BLaER1 (cell line): ENCODE measurements at regions not wholly inside any gene's neighbourhood (a gene's known extent, or its start where the extent isn't known, plus 50 kb on each side); places are given as distances from the start of the nearest gene placed in this dataset.

Source experiments
- H3K27ac ChIP-seq: shearing (Covaris generic); formaldehyde crosslinking; 2 replicates; pipeline ENCODE4 v1.8.1; 2022
- H3K27me3 ChIP-seq: shearing (Covaris generic); formaldehyde crosslinking; 2 replicates; pipeline ENCODE4 v1.8.1; 2022
- H3K36me3 ChIP-seq: shearing (Covaris generic); formaldehyde crosslinking; 2 replicates; pipeline ENCODE4 v1.8.1; 2022
- H3K4me1 ChIP-seq: shearing (Covaris generic); formaldehyde crosslinking; 2 replicates; pipeline ENCODE4 v1.8.1; 2022
- H3K4me2 ChIP-seq: shearing (Covaris generic); formaldehyde crosslinking; 2 replicates; pipeline ENCODE4 v1.8.1; 2022
- H3K4me3 ChIP-seq: shearing (Covaris generic); formaldehyde crosslinking; 2 replicates; pipeline ENCODE4 v1.8.1; 2022
- H3K9ac ChIP-seq: shearing (Covaris generic); formaldehyde crosslinking; 2 replicates; pipeline ENCODE4 v1.8.1; 2022
- H3K9me3 ChIP-seq: shearing (Covaris generic); formaldehyde crosslinking; 2 replicates; pipeline ENCODE4 v1.8.1; 2022
- H4K20me1 ChIP-seq: shearing (Covaris generic); formaldehyde crosslinking; 2 replicates; pipeline ENCODE4 v1.8.1; 2022
- Cebpa-rat ChIP-seq: shearing (Covaris generic); IDR thresholded peaks from 2 replicates; pipeline ENCODE4 v1.8.1; 2022

DNA sequence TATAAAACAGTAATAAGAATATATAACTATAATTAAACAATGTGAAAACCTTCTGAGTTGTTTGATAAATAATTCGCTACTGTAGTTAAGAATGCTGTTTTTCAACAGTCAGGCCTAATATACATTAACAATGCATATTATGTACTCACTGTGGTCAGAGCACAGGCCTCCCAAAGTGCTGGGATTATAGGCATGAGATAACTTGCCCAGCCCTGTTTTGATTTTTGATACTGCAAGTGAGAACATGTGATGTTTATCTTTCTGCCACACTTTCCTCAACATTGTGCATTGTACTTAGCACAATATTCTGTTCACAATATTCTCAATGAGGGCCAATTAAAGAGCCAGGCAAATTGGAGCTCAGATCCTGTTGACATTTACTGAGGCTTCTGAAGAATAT is 274.5 kb upstream of the RARB start:
- TF ChIP-seq Cebpa-rat: no peak
- no peaks in the 10 kb centered on the region for H3K27me3 ChIP-seq
- no peak overlapping the region for H3K4me3 ChIP-seq
- H3K36me3 ChIP-seq: no peaks in the 10 kb centered on the region
- no peaks in the 10 kb centered on the region for H3K4me1 ChIP-seq
- H3K9ac ChIP-seq: no peak overlapping the region
- no peaks in the 10 kb centered on the region for H3K9me3 ChIP-seq
- H3K4me2 ChIP-seq: no peak overlapping the region
- H4K20me1 ChIP-seq: no peaks in the 10 kb centered on the region
- H3K27ac ChIP-seq: no peak overlapping the region

DNA sequence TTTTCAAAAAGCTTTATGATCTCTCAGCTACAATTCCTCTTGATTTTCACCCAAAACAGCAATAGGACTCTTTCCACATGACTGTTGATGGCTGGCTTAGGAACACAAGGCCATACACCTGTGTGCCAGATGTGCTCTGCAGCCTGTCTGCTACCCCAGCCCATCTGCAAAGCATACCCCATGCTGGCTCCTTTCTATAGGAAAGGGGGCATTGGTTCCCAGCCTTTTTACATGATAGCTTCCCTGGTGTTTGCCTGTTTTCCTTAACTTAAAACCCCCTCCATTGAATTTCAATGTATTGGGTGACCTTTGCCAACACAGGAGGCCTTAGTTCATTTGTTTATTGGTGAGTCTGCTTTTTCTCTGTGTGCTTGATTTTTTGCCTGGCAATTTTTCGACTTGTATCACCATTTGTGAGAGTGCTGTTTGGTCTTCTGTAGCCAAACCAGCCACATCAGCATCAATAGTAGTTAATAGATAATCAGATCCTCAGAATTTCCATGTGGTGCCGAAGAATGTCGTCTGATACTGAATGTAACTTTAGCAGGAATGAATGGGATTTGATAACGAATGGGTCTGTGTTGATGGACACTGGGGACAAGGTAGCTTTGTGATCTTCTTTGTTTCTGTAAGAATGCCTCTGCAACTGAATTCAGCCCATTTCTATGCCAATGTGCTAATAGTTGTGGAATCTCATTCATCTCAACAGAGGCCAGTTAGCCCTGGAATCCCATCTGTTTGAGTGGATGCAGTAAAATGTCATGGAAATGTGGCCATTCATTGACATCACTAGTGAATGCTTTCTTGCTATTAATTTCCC is 272.2 kb upstream of the RARB start:
- Histone ChIP-seq H3K27ac (no peak overlapping the region), H4K20me1 (no peaks in the 10 kb centered on the region), H3K4me3 (no peak overlapping the region), H3K36me3 (no peaks in the 10 kb centered on the region), H3K4me2 (no peak overlapping the region), H3K9ac (no peak overlapping the region), H3K4me1 (no peaks in the 10 kb centered on the region), H3K9me3 (no peaks in the 10 kb centered on the region), H3K27me3 (no peaks in the 10 kb centered on the region)
- no peak for TF ChIP-seq Cebpa-rat

GRCh38 chr3:25156626-25157025 is 271.4 kb upstream of the RARB start:
- no peak overlapping the region for H3K4me2 ChIP-seq
- H3K4me3 ChIP-seq: no peak overlapping the region
- H4K20me1 ChIP-seq: no peaks in the 10 kb centered on the region
- H3K27ac ChIP-seq: no peak overlapping the region
- H3K36me3 ChIP-seq: no peaks in the 10 kb centered on the region
- no peaks in the 10 kb centered on the region for H3K27me3 ChIP-seq
- no peaks in the 10 kb centered on the region for H3K4me1 ChIP-seq
- TF ChIP-seq Cebpa-rat: no peak
- no peak overlapping the region for H3K9ac ChIP-seq
- H3K9me3 ChIP-seq: no peaks in the 10 kb centered on the region

- Histone ChIP-seq H3K9me3 (peaks cover 14% of the 10 kb centered on the region), H4K20me1 (no peaks in the 10 kb centered on the region), H3K4me1 (no peaks in the 10 kb centered on the region), H3K4me3 (no peak overlapping the region), H3K9ac (no peak overlapping the region), H3K4me2 (no peak overlapping the region), H3K27me3 (no peaks in the 10 kb centered on the region), H3K27ac (no peak overlapping the region), H3K36me3 (no peaks in the 10 kb centered on the region)
- no peak for TF ChIP-seq Cebpa-rat
Observed at GRCh38 chr3:25165306-25165705, 262.8 kb upstream of the RARB start.

GRCh38 chr3:25166016-25166415 is 262.0 kb upstream of the RARB start:
- Histone ChIP-seq H3K4me3 (no peak overlapping the region), H3K27me3 (no peaks in the 10 kb centered on the region), H3K36me3 (no peaks in the 10 kb centered on the region), H3K4me1 (no peaks in the 10 kb centered on the region), H3K4me2 (no peak overlapping the region), H3K27ac (no peak overlapping the region), H3K9ac (no peak overlapping the region), H4K20me1 (no peaks in the 10 kb centered on the region), H3K9me3 (peaks cover 14% of the 10 kb centered on the region)
- no peak for TF ChIP-seq Cebpa-rat

- H3K9me3 ChIP-seq: peaks cover 14% of the 10 kb centered on the region
- H3K4me1 ChIP-seq: no peaks in the 10 kb centered on the region
- no peak for TF ChIP-seq Cebpa-rat
- H3K36me3 ChIP-seq: no peaks in the 10 kb centered on the region
- H3K4me2 ChIP-seq: no peak overlapping the region
- no peaks in the 10 kb centered on the region for H3K27me3 ChIP-seq
- H3K27ac ChIP-seq: no peak overlapping the region
- H3K4me3 ChIP-seq: no peak overlapping the region
- no peaks in the 10 kb centered on the region for H4K20me1 ChIP-seq
- H3K9ac ChIP-seq: no peak overlapping the region
Observed at GRCh38 chr3:25169151-25169550, 258.9 kb upstream of the RARB start.

GRCh38 chr3:25170021-25170420 is 258.0 kb upstream of the RARB start:
- no peak overlapping the region for H3K4me3 ChIP-seq
- no peaks in the 10 kb centered on the region for H3K36me3 ChIP-seq
- H3K9ac ChIP-seq: no peak overlapping the region
- no peak overlapping the region for H3K4me2 ChIP-seq
- no peak overlapping the region for H3K27ac ChIP-seq
- no peak for TF ChIP-seq Cebpa-rat
- H3K9me3 ChIP-seq: peaks cover 14% of the 10 kb centered on the region
- no peaks in the 10 kb centered on the region for H3K27me3 ChIP-seq
- H3K4me1 ChIP-seq: no peaks in the 10 kb centered on the region
- H4K20me1 ChIP-seq: no peaks in the 10 kb centered on the region

- H3K36me3 ChIP-seq: no peaks in the 10 kb centered on the region
- H3K4me3 ChIP-seq: no peak overlapping the region
- TF ChIP-seq Cebpa-rat: no peak
- no peaks in the 10 kb centered on the region for H4K20me1 ChIP-seq
- H3K4me1 ChIP-seq: no peaks in the 10 kb centered on the region
- H3K9me3 ChIP-seq: peaks cover 14% of the 10 kb centered on the region
- H3K4me2 ChIP-seq: no peak overlapping the region
- no peak overlapping the region for H3K9ac ChIP-seq
- H3K27ac ChIP-seq: no peak overlapping the region
- H3K27me3 ChIP-seq: no peaks in the 10 kb centered on the region
Observed at GRCh38 chr3:25171118-25171807, 256.8 kb upstream of the RARB start.

DNA sequence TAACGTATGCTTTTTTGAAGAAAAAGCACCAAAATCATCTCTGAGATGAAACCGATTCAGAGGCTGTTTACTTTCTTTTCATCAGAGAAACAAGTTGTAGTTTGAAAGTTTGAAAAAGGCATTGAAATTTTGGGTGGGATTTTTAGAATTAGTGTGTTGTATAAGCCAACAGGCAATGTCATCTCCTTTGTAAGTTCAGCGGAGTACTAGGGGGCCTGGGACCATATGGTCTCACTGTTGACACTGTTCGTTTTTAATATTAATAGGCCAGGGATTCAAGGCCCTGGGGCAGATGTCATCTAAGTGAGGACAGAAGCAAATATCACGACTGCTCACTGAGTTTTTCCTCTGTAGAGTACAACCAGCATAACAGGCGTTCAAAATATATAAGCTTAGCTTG is 256.2 kb upstream of the RARB start:
- TF ChIP-seq Cebpa-rat: no peak
- no peak overlapping the region for H3K4me3 ChIP-seq
- no peak overlapping the region for H3K9ac ChIP-seq
- peaks cover 14% of the 10 kb centered on the region for H3K9me3 ChIP-seq
- H3K4me2 ChIP-seq: no peak overlapping the region
- H3K36me3 ChIP-seq: no peaks in the 10 kb centered on the region
- H4K20me1 ChIP-seq: no peaks in the 10 kb centered on the region
- no peaks in the 10 kb centered on the region for H3K27me3 ChIP-seq
- no peaks in the 10 kb centered on the region for H3K4me1 ChIP-seq
- no peak overlapping the region for H3K27ac ChIP-seq

DNA sequence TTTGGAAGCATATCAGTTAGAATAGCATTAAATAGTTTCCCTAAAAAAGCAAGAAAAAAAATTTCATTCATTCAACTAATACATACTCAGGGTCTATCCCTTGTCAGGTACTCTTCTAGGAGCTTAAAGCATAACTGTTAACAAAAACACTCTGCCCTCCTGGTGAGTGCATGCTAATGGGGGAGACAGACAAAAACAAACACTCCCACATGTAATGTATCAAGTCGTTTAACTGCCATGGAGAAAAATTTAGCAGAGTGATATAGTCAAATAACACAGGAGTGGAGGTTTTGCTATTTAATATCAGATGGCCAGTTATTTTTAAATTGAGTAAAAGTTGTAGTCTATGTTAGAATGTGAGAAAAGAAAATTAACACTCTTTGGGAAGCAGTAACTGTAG is 254.5 kb upstream of the RARB start:
- no peak for TF ChIP-seq Cebpa-rat
- H3K4me1 ChIP-seq: no peaks in the 10 kb centered on the region
- no peak overlapping the region for H3K4me3 ChIP-seq
- no peaks in the 10 kb centered on the region for H3K36me3 ChIP-seq
- no peaks in the 10 kb centered on the region for H4K20me1 ChIP-seq
- no peak overlapping the region for H3K9ac ChIP-seq
- no peaks in the 10 kb centered on the region for H3K27me3 ChIP-seq
- H3K9me3 ChIP-seq: peaks cover 6% of the 10 kb centered on the region
- H3K4me2 ChIP-seq: no peak overlapping the region
- H3K27ac ChIP-seq: no peak overlapping the region
